PC-3 (cell line): ENCODE measurements at regions not wholly inside any gene's neighbourhood (a gene's known extent, or its start where the extent isn't known, plus 50 kb on each side); places are given as distances from the start of the nearest gene placed in this dataset.

Experiments used
- CTCF ChIP-seq: fragments of 300-600 bp; sonication (generic); conservative IDR thresholded peaks from 2 replicates; pipeline ENCODE4 v1.5.1; 2017; ENCODE audit warnings: antibody characterized with exemption, low read depth, mild to moderate bottlenecking, low read length
- EZH2 ChIP-seq: fragments of 300-600 bp; sonication (generic); IDR thresholded peaks from one replicate; pipeline ENCODE4 v1.6.1; 2017; ENCODE audit warnings: antibody characterized with exemption, mild to moderate bottlenecking, low read length; ENCODE audit not compliant: unreplicated experiment

DNA sequence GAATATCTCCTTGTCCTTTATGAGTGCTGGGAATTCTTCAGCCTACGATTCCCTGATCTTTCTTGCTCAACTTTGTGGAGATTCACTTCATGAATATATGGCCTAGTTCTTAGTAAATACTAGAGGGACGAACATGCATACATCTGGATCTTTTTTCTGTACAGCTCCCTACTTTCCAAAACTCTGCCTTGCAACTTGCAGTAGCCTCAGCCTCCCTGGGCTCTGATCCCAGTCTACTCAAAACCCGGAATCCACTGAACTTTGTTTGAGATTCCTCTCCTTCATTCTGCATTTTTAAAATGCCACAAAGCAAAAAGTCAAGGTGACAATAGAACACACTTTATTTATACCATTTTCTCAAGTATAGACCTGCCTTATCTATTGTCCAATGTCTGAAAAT lies 50.0 kb upstream of the PCDH7 start:
- TF ChIP-seq CTCF, result no peak
- TF ChIP-seq EZH2, result no peak
